ENCODE measurements at regions not wholly inside any gene's neighbourhood (a gene's known extent, or its start where the extent isn't known, plus 50 kb on each side); places are given as distances from the start of the nearest gene placed in this dataset.
"Not testable (repeated sequence)": the region's sequence is repeated elsewhere in the genome, so short reads cannot be mapped to it uniquely, and the experiment has no call there.

DNA sequence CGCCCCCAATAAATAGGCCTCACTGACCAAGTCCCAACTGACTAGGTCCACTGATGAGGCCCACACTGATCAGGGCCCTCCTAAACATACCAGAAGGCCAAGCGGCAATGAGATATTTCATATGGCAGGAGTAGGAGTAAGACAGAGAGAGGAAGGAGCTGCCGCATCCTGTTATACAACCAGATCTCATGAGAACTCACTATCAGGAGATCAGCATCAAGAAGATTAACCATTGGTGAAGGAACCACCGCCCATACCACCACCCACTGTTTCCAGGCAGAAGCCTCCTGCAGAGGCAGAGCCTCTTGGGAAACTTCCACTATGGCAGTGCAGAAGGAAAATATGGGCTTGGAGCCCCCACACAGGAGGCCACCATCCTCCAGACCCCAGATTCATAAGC is 95.0 kb upstream of the CTSV start:
- TF ChIP-seq, protein P1, sequence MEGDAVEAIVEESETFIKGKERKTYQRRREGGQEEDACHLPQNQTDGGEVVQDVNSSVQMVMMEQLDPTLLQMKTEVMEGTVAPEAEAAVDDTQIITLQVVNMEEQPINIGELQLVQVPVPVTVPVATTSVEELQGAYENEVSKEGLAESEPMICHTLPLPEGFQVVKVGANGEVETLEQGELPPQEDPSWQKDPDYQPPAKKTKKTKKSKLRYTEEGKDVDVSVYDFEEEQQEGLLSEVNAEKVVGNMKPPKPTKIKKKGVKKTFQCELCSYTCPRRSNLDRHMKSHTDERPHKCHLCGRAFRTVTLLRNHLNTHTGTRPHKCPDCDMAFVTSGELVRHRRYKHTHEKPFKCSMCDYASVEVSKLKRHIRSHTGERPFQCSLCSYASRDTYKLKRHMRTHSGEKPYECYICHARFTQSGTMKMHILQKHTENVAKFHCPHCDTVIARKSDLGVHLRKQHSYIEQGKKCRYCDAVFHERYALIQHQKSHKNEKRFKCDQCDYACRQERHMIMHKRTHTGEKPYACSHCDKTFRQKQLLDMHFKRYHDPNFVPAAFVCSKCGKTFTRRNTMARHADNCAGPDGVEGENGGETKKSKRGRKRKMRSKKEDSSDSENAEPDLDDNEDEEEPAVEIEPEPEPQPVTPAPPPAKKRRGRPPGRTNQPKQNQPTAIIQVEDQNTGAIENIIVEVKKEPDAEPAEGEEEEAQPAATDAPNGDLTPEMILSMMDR (IDR thresholded peaks at IDR 0.05 in 8 of 11, conservative IDR thresholded peaks at IDR 0.05 in 3 of 11): not testable (repeated sequence)
- not testable (repeated sequence) for TF ChIP-seq POLR2A (IDR thresholded peaks at IDR 0.05)
